AG04449 (cell line): ENCODE measurements at regions not wholly inside any gene's neighbourhood (a gene's known extent, or its start where the extent isn't known, plus 50 kb on each side); places are given as distances from the start of the nearest gene placed in this dataset.

Source experiments
- CTCF ChIA-PET: fragments of 350-600 bp; formaldehyde crosslinking; extraction: SDS; loops from one replicate; lab custom pipeline; 2021; ENCODE audit warnings: antibody characterized with exemption; lab: Yijun Ruan, JAX
- POLR2A ChIA-PET: fragments of 400-600, 350-600 bp; formaldehyde crosslinking; extraction: SDS; loops from one replicate; lab custom pipeline; 2020; ENCODE audit warnings: antibody characterized with exemption, inconsistent platforms; lab: Yijun Ruan, JAX
- DNase-seq: peaks from one replicate; pipeline ENCODE4 v3.0.0-alpha.2; 2010; ENCODE audit warnings: low read depth, low spot score
- H3K4me3 ChIP-seq: 2 replicates; pipeline ENCODE4 v1.5.1; 2011; ENCODE audit warnings: low read depth, mild to moderate bottlenecking, control low read depth, low read length
- CTCF ChIP-seq: IDR thresholded peaks from one replicate; pipeline ENCODE4 v1.5.1; 2011; ENCODE audit warnings: mild to moderate bottlenecking, moderate library complexity, low read length, control low read depth, inconsistent platforms; ENCODE audit not compliant: insufficient read depth; ENCODE audit errors: missing control alignments

- no peak for DNase-seq
- POLR2A ChIA-PET, result interaction anchor here (0.5 kb wide), 1 partner anchor 822 kb away, joined by 3 read pairs; no protein-coding TSS in a partner anchor
- no peak overlapping the region for H3K4me3 ChIP-seq
- no peak for TF ChIP-seq CTCF
- CTCF ChIA-PET, result no interaction called here
Observed at GRCh38 chr10:91726355-91726754, 71.9 kb upstream of the TNKS2 start.

- no peak for DNase-seq
- H3K4me3 ChIP-seq, result no peak overlapping the region
- POLR2A ChIA-PET, result no interaction called here
- TF ChIP-seq CTCF, result no peak
- CTCF ChIA-PET, result no interaction called here
Observed at GRCh38 chr10:91724933-91725332, 73.3 kb upstream of the TNKS2 start.

DNA sequence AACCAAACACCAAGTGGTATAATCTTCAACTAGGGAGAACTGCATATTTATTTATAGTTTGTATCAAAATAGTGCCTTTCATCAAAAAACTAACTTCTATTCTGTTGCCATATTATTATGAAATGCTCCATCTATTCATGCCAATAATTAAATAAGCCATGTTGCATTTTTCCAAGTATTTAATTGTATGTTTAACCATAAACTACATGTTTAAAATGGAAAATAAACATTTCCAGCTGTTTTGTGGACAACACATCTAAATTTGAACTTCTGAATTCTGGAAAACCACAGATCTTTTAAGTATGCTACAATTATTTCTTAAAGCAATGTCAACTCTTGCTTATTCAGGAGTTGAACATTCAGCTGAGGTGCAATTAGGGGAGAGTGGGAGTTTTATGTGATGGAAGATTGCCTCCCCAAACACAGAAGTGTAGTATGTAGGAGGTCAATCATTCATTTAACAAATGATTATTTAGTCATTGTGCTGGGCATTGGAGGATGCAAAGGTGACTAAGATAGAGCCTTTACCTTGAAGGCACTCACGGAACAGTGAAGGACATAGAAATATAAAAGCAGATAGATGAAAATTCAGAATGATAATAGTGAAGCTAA is 80.7 kb upstream of the PPP1R3C start:
- ChIA-PET POLR2A (no interaction called here), CTCF (interaction anchor here (1.3 to 1.6 kb wide), 3 partner anchors 19 to 84 kb away, joined by 3 to 8 read pairs (median 4); no protein-coding TSS in a partner anchor)
- no peak for TF ChIP-seq CTCF
- H3K4me3 ChIP-seq, result no peak overlapping the region
- DNase-seq, result no peak

DNA sequence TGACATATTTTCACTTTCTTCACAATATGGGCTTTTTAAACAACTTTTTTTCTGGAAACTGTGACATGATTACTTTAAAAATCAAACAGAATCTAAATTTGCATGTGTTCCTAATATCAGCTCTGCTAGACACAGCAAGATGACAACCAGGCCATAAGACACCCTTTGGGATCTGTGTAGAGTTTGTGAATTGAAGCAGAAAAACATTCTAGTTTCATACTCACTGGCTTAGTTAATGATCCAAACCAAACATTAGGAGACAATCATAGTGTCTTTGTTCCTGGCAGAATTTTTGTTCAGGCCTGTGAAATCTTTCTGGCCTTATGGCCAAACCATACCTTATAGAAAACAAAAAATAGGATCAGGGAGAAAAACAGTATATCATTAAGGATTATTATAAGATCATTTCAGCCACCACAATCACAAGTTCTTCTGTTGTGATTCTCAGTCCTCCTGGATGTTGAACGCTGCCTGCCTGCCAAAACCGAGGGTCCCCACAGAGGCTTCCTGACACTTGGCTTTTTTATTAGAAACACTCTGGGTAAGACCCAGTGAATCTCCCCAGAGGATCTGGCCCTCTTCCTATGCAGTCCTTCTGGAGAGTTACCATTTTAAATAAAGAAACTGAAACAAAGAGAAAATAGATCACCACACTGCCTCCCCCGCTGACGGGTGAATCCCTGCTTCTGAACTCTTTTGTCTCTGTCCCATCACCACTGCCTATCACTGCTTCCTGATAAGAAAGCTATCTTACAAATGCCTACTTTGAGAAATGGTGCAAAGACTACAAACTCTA is 79.2 kb upstream of the PPP1R3C start:
- ChIA-PET CTCF (interaction anchor here (0.7 kb wide), 1 partner anchor 10 kb away, joined by 3 read pairs; no protein-coding TSS in a partner anchor), POLR2A (no interaction called here)
- DNase-seq, result no peak
- H3K4me3 ChIP-seq, result no peak overlapping the region
- TF ChIP-seq CTCF, result no peak

- no peak for DNase-seq
- no peak for TF ChIP-seq CTCF
- no peak overlapping the region for H3K4me3 ChIP-seq
- CTCF ChIA-PET, result interaction anchor here (1.0 to 1.6 kb wide), 3 partner anchors 16 to 306 kb away, joined by 3 to 6 read pairs (median 3); no protein-coding TSS in a partner anchor
- POLR2A ChIA-PET, result no interaction called here
Observed at GRCh38 chr10:91709394-91709798, 76.5 kb upstream of the PPP1R3C start.
